HCT116 (cell line): ENCODE measurements at regions not wholly inside any gene's neighbourhood (a gene's known extent, or its start where the extent isn't known, plus 50 kb on each side); places are given as distances from the start of the nearest gene placed in this dataset.

Experiments
- ATAC-seq: fragments of 200-7000 bp; cut with Tn5 transposase; 2 replicates; pipeline ENCODE4 v1.9.1; 2020; ENCODE audit warnings: mild to moderate bottlenecking, moderate library complexity
- BruUV-seq: library from RNA; stranded (reverse); fragments of 400-500 nt; replicated peaks from 2 replicates; lab custom pipeline; 2021; lab: Mats Ljungman, UMichigan
- CTCF ChIA-PET: fragments of 300-600 bp; sonication (Branson Sonifier 250); formaldehyde crosslinking; loops from one replicate; lab custom pipeline; 2021; ENCODE audit warnings: antibody characterized with exemption; lab: Charles Lee
- POLR2A ChIA-PET: fragments of 300-600, 350-600 bp; sonication (Branson Sonifier 250); formaldehyde crosslinking; loops from one replicate; lab custom pipeline; 2021; ENCODE audit warnings: antibody characterized with exemption; lab: Charles Lee
- RAD21 ChIA-PET, 2 experiments: fragments of 300-600 bp; sonication (Branson Sonifier 250); formaldehyde crosslinking; loops; one replicate each; lab custom pipeline; 2023; ENCODE audit warnings: low total read pairs in 2 of 2; ENCODE audit not compliant: uncharacterized antibody in 2 of 2, unreplicated experiment in 2 of 2, low non-redundant PET in 1 of 2; lab: Charles Lee
- DNase-seq: peaks from one replicate; pipeline ENCODE4 v3.0.0-alpha.2; 2010; ENCODE audit warnings: low read depth, low spot score
- H2AFZ ChIP-seq: fragments of 200-600 bp; shearing (Covaris generic), sonication (generic); 2 replicates; pipeline ENCODE4 v1.6.1; 2017; ENCODE audit warnings: low read depth, mixed run types, mixed read lengths, antibody characterized with exemption, low read length; ENCODE audit not compliant: poor library complexity, severe bottlenecking
- H3K27ac ChIP-seq: 2 replicates; pipeline ENCODE4 v1.5.1; 2012; ENCODE audit warnings: low read depth, low read length
- H3K27me3 ChIP-seq: fragments of 200-600 bp; sonication (generic); 2 replicates; pipeline ENCODE4 v1.6.1; 2016; ENCODE audit warnings: mixed run types, low read length, mixed read lengths; ENCODE audit not compliant: insufficient read depth
- H3K36me3 ChIP-seq, 2 experiments: fragments of 200-500 bp in 1 of 2; fragments of 200-600 bp in 1 of 2; sonication (Bioruptor generic) in 1 of 2; sonication (generic) in 1 of 2; 2 replicates each; pipeline versions ENCODE4 v1.5.1 to v1.6.1; 2014 to 2016; ENCODE audit warnings: low read length in 2 of 2, inconsistent platforms in 1 of 2, mixed read lengths in 1 of 2, mixed run types in 1 of 2; ENCODE audit not compliant: insufficient read depth in 2 of 2, control insufficient read depth in 1 of 2
- H3K4me1 ChIP-seq, 2 experiments: fragments of 200-600 bp in 1 of 2; sonication (generic) in 1 of 2; 2 replicates each; pipeline versions ENCODE4 v1.5.1 to v1.6.1; 2012 to 2017; ENCODE audit warnings: low read length in 2 of 2, inconsistent platforms in 1 of 2, mild to moderate bottlenecking in 1 of 2, mixed read lengths in 1 of 2, mixed run types in 1 of 2, moderate library complexity in 1 of 2; ENCODE audit not compliant: insufficient read depth in 2 of 2, control insufficient read depth in 1 of 2
- H3K4me2 ChIP-seq: fragments of 200-600 bp; sonication (generic); 2 replicates; pipeline ENCODE4 v1.6.1; 2017; ENCODE audit warnings: mixed run types, low read length, mixed read lengths
- H3K4me3 ChIP-seq, 2 experiments: fragments of 200-600 bp in 1 of 2; sonication (generic) in 1 of 2; replicated peaks in 1 of 2; 2 replicates each; pipeline ENCODE4 v1.5.1; 2011 to 2016; ENCODE audit warnings: low read length in 2 of 2, control low read depth in 1 of 2, low read depth in 1 of 2, mild to moderate bottlenecking in 1 of 2, mixed read lengths in 1 of 2, mixed run types in 1 of 2
- H3K79me2 ChIP-seq: fragments of 200-600 bp; sonication (generic); 2 replicates; pipeline ENCODE4 v1.6.1; 2017; ENCODE audit warnings: mild to moderate bottlenecking, mixed run types, low read length, moderate library complexity, mixed read lengths; ENCODE audit not compliant: insufficient read depth
- H3K9ac ChIP-seq: fragments of 200-600 bp; sonication (generic); 2 replicates; pipeline ENCODE4 v1.6.1; 2016; ENCODE audit warnings: low read length, mixed read lengths
- H3K9me2 ChIP-seq: fragments of 200-600 bp; sonication (generic), shearing (Covaris generic); 2 replicates; pipeline ENCODE4 v1.6.1; 2017; ENCODE audit warnings: mixed run types, mild to moderate bottlenecking, moderate library complexity; ENCODE audit not compliant: insufficient read depth
- H3K9me3 ChIP-seq, 2 experiments: fragments of 200-500 bp in 1 of 2; fragments of 200-600 bp in 1 of 2; sonication (Bioruptor generic) in 1 of 2; sonication (generic) in 1 of 2; 2 replicates each; pipeline ENCODE4 v1.6.1; 2014 to 2017; ENCODE audit warnings: low read length in 2 of 2, mixed read lengths in 2 of 2, inconsistent platforms in 1 of 2, low read depth in 1 of 2, mild to moderate bottlenecking in 1 of 2, mixed run types in 1 of 2, moderate library complexity in 1 of 2; ENCODE audit not compliant: control insufficient read depth in 1 of 2, insufficient read depth in 1 of 2
- H4K20me1 ChIP-seq: fragments of 200-600 bp; sonication (generic), shearing (Covaris generic); 2 replicates; pipeline ENCODE4 v1.6.1; 2017; ENCODE audit warnings: mixed run types, mild to moderate bottlenecking, moderate library complexity; ENCODE audit not compliant: insufficient read depth
- CBX3 ChIP-seq: IDR thresholded peaks from 2 replicates; pipeline ENCODE4 v1.6.1; 2012; ENCODE audit warnings: low read depth
- CEBPB ChIP-seq: IDR thresholded peaks from 2 replicates; pipeline ENCODE4 v1.6.1; 2012; ENCODE audit warnings: low read depth
- EGR1 ChIP-seq: IDR thresholded peaks from 2 replicates; pipeline ENCODE4 v1.6.1; 2012; ENCODE audit warnings: low read depth
- ELF1 ChIP-seq: IDR thresholded peaks from 2 replicates; pipeline ENCODE4 v1.6.1; 2012; ENCODE audit warnings: low read depth, borderline replicate concordance
- FOSL1 ChIP-seq: IDR thresholded peaks from 2 replicates; pipeline ENCODE4 v1.6.1; 2012; ENCODE audit warnings: low read depth
- POLR2A ChIP-seq: IDR thresholded peaks from 2 replicates; pipeline ENCODE4 v1.7.0; 2011; ENCODE audit warnings: borderline replicate concordance; ENCODE audit not compliant: insufficient read depth, insufficient read length; ENCODE audit errors: extremely low read depth
- RAD21 ChIP-seq: IDR thresholded peaks from 2 replicates; pipeline ENCODE4 v1.6.1; 2012; ENCODE audit warnings: low read depth, mild to moderate bottlenecking
- SP1 ChIP-seq: IDR thresholded peaks from 2 replicates; pipeline ENCODE4 v1.6.1; 2012; ENCODE audit warnings: low read depth
- SRF ChIP-seq: IDR thresholded peaks from 2 replicates; pipeline ENCODE4 v1.6.1; 2012; ENCODE audit warnings: low read depth
- TCF7L2 ChIP-seq: IDR thresholded peaks from 2 replicates; pipeline ENCODE4 v1.7.0; 2011; ENCODE audit warnings: borderline replicate concordance, inconsistent platforms; ENCODE audit not compliant: insufficient read depth, insufficient read length; ENCODE audit errors: extremely low read depth
- YY1 ChIP-seq: IDR thresholded peaks from 2 replicates; pipeline ENCODE4 v1.6.1; 2011; ENCODE audit warnings: low read length, low read depth, moderate library complexity, mild to moderate bottlenecking; ENCODE audit not compliant: insufficient replicate concordance; ENCODE audit errors: extremely low read depth
- ZFX ChIP-seq: fragments of 450-650 bp; IDR thresholded peaks from 2 replicates; pipeline ENCODE4 v1.6.1; 2017
- intact Hi-C: fragments of 100-400 bp; cut with micrococcal nuclease; formaldehyde crosslinking; loops from 2 replicates; pipeline ENCODE4 v1.10.0; 2022
- TF ChIP-seq, protein P1 (sequence below): IDR thresholded peaks from 2 replicates; pipeline ENCODE4 v1.6.1; 2011; ENCODE audit warnings: mild to moderate bottlenecking, low read length, moderate library complexity; ENCODE audit not compliant: insufficient replicate concordance; ENCODE audit errors: extremely low read depth
- TF ChIP-seq, protein P2 (sequence below): IDR thresholded peaks from 2 replicates; pipeline ENCODE4 v1.6.1; 2012
- TF ChIP-seq, protein P3 (sequence below): IDR thresholded peaks from 2 replicates; pipeline ENCODE4 v1.6.1; 2012; ENCODE audit warnings: low read depth

DNA sequence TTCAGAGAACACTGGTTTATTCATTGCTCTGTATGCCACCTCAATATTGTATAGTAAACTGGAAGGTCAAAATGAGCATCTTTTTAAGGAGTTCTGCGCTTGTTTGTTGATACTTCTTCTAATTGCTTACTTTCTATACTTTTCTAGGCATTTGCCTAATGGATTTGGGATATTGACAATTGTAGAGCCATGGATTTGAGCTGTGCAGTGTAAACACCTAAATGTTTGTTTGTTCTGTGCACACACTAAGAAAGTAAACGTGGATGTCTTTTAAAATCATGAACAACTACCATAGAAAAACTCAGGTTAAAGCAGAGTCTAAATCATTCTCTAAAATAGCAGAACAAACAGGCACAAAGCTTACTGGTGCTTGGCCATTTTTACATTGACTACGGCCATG lies 436.6 kb upstream of the GBE1 start:
- Histone ChIP-seq H3K9me3 (no peaks in the 10 kb centered on the region), H3K79me2 (no peaks in the 10 kb centered on the region), H3K9me2 (no peaks in the 10 kb centered on the region), H3K36me3 (no peaks in the 10 kb centered on the region; a peak in 1 of 4 replicates), H3K27me3 (no peaks in the 10 kb centered on the region), H3K4me1 (no peaks in the 10 kb centered on the region), H3K9ac (no peak overlapping the region), H3K27ac (no peak overlapping the region), H4K20me1 (no peaks in the 10 kb centered on the region), H3K4me2 (no peak overlapping the region), H3K4me3 (no peak overlapping the region), H2AFZ (no peak overlapping the region)
- intact Hi-C loops: no loop called here
- ATAC-seq: no peak
- BruUV-seq: no TSS peak
- TF ChIP-seq, protein P1, sequence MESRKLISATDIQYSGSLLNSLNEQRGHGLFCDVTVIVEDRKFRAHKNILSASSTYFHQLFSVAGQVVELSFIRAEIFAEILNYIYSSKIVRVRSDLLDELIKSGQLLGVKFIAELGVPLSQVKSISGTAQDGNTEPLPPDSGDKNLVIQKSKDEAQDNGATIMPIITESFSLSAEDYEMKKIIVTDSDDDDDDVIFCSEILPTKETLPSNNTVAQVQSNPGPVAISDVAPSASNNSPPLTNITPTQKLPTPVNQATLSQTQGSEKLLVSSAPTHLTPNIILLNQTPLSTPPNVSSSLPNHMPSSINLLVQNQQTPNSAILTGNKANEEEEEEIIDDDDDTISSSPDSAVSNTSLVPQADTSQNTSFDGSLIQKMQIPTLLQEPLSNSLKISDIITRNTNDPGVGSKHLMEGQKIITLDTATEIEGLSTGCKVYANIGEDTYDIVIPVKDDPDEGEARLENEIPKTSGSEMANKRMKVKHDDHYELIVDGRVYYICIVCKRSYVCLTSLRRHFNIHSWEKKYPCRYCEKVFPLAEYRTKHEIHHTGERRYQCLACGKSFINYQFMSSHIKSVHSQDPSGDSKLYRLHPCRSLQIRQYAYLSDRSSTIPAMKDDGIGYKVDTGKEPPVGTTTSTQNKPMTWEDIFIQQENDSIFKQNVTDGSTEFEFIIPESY: no peak
- TF ChIP-seq CBX3 (no peak), SP1 (no peak)
- CTCF ChIA-PET: no interaction called here
- RAD21 ChIA-PET: no interaction called here
- POLR2A ChIA-PET: no interaction called here
- no peak for DNase-seq

DNA sequence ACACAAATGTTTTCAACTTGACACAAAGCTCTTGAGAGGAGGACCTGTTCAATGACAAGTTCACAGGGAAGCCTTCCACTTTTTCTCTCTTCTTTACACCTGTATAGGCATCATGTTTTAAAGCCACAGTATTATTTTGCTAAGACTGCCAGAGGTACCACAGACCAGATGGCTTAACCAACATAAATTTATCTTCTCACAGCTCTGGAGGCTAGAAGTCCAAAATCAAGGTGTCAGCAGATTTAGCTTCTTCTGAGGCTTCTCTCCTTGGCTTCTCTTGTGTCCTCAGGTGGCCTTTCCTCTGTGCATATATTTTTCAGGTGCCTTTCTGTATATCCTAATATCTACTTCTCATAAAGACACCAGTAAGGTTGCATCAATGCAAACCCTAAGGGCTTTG lies 435.2 kb upstream of the GBE1 start:
- Histone ChIP-seq H3K4me3 (no peak overlapping the region), H3K79me2 (no peaks in the 10 kb centered on the region), H2AFZ (no peak overlapping the region), H3K27me3 (no peaks in the 10 kb centered on the region), H3K9me3 (no peaks in the 10 kb centered on the region), H3K4me1 (no peaks in the 10 kb centered on the region), H3K27ac (no peak overlapping the region), H3K4me2 (no peak overlapping the region), H3K9ac (no peak overlapping the region), H3K36me3 (no peaks in the 10 kb centered on the region; a peak in 1 of 4 replicates), H4K20me1 (no peaks in the 10 kb centered on the region; the same call in 1 of the 2 replicates), H3K9me2 (no peaks in the 10 kb centered on the region)
- intact Hi-C loops: no loop called here
- ChIA-PET RAD21 (no interaction called here), CTCF (no interaction called here), POLR2A (no interaction called here)
- no TSS peak for BruUV-seq
- DNase-seq (no peak), ATAC-seq (no peak)
- TF ChIP-seq CEBPB: no peak
- no peak for TF ChIP-seq RAD21
- no peak for TF ChIP-seq POLR2A
- TF ChIP-seq FOSL1: no peak
- no peak for TF ChIP-seq SRF
- TF ChIP-seq ZFX: no peak
- TF ChIP-seq, protein P2, sequence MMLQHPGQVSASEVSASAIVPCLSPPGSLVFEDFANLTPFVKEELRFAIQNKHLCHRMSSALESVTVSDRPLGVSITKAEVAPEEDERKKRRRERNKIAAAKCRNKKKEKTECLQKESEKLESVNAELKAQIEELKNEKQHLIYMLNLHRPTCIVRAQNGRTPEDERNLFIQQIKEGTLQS: no peak
- no peak for TF ChIP-seq ELF1
- TF ChIP-seq, protein P3, sequence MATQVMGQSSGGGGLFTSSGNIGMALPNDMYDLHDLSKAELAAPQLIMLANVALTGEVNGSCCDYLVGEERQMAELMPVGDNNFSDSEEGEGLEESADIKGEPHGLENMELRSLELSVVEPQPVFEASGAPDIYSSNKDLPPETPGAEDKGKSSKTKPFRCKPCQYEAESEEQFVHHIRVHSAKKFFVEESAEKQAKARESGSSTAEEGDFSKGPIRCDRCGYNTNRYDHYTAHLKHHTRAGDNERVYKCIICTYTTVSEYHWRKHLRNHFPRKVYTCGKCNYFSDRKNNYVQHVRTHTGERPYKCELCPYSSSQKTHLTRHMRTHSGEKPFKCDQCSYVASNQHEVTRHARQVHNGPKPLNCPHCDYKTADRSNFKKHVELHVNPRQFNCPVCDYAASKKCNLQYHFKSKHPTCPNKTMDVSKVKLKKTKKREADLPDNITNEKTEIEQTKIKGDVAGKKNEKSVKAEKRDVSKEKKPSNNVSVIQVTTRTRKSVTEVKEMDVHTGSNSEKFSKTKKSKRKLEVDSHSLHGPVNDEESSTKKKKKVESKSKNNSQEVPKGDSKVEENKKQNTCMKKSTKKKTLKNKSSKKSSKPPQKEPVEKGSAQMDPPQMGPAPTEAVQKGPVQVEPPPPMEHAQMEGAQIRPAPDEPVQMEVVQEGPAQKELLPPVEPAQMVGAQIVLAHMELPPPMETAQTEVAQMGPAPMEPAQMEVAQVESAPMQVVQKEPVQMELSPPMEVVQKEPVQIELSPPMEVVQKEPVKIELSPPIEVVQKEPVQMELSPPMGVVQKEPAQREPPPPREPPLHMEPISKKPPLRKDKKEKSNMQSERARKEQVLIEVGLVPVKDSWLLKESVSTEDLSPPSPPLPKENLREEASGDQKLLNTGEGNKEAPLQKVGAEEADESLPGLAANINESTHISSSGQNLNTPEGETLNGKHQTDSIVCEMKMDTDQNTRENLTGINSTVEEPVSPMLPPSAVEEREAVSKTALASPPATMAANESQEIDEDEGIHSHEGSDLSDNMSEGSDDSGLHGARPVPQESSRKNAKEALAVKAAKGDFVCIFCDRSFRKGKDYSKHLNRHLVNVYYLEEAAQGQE: no peak
- TF ChIP-seq TCF7L2: no peak
- TF ChIP-seq CBX3: no peak
- no peak for TF ChIP-seq YY1
- no peak for TF ChIP-seq EGR1
